Stimulated activated naive CD4-positive, alpha-beta T cell treated with Interleukin-2 at 50 U/mL for 16 hours (primary cell): ENCODE measurements at regions not wholly inside any gene's neighbourhood (a gene's known extent, or its start where the extent isn't known, plus 50 kb on each side); places are given as distances from the start of the nearest gene placed in this dataset.
"Not testable (repeated sequence)": the region's sequence is repeated elsewhere in the genome, so short reads cannot be mapped to it uniquely, and the experiment has no call there.

Source experiments
- DNase-seq: peaks from one replicate; lab custom pipeline; 2025; lab: John Stamatoyannopoulos, UW

- DNase-seq, result no peak
These were observed 189.3 kb upstream of the GPRIN3 start for GRCh38 chr4:89496851-89497250.

DNA sequence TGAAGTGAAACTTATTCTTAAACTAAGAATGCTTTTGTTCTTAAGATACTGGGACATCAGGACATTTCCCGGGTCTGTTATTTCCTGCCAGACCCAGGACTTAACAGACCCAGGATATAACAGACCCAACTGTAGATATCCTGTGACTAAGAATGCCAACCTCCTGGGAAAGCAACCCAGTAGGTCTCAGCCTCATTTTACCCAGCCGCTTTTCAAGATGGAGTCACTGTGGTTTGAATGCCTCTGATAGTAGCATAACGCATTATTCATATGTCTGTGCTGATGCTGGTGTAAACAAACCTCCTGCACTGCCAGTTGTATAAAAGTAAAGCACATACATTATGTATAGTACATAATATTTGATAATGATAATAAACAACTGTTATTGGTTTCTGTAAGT, 185.8 kb upstream of the GPRIN3 start:
- DNase-seq, result no peak

DNA sequence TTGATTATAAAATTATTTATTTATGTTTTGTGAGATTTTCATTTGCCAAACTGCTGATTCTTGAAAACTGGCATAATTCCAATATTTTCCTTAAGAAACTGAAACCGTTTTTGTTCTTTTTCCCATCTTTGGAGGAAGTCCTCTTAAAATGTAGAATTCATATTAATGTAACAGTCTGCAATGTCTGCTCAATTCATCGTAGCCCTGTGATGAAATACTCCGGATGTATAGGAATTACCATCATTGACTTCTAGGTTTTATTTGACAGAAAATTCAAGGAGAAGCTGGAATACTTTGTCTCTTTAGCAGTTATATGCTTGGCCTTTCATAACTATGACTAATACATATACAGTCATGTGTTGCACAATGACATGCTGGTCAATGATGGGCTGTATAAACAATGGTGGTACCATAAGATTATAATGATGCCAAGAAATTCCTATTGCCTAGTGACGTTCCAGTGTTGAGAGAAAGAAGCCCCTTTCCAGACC, 185.0 kb upstream of the GPRIN3 start:
- DNase-seq, result no peak

- DNase-seq, result no peak
These were observed 184.2 kb upstream of the GPRIN3 start for GRCh38 chr4:89491761-89492160.

DNA sequence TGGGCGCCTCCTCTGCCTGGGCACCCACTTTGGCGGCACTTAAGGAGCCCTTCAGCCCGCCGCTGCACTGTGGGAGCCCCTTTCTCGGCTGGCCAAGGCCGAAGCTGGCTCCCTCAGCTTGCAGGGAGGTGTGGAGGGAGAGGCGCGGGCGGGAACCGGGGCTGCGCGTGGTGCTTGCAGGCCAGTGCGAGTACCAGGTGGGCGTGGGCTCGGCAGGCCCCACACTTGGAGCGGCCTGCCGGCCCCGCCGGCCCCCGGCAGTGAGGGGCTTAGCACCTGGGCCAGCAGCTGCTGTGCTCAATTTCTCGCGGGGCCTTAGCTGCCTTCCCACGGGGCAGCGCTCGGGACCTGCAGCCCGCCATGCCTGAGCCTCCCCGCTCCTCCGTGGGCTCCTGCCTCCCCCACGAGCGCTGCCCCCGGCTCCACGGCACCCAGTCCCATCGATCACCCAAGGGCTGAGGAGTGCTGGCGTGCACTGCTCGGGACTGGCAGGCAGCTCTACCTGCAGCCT, 182.4 kb upstream of the GPRIN3 start:
- not testable (repeated sequence) for DNase-seq

DNA sequence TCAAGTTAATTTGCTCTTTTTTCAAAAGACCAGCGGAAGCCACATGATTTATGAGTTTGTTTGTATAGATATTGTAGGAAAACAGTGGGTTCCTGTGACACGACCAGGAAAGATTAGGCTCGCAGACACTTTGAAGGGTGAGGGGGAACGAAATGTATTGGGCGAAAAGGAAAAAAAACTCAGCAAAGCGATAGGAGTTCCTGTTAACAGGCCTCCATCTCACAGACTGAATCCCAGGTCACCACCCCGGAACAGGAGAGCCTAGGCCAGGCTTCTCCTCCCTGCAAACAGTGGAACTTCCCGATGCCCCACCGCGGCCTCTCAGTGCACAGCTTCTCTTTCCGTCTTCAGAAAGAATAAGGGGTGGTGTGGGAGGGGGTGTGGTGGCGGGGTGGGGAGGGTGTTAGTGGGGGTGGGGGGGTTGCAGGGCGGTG, 181.8 kb upstream of the GPRIN3 start:
- DNase-seq, result no peak

GRCh38 chr4:89488736-89489135, 181.1 kb upstream of the GPRIN3 start:
- no peak for DNase-seq

DNA sequence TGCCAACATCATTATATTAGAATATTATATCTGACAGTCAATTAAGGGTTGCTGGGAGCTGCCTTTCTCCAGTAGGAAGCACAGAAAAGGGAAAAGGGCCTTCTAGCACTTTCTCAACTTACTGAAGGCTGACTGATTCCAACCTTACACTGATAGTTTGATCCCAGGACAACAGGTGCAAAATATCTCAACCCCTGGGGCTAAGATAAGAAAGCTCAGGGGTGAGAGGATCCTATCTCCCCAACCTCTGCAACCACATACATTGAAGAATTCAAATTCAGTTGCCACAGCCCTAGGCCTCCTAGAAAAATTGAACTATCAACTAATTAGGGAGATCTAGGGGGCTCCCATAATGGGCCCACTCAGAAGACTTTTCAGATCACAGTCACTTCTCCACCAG, 179.1 kb upstream of the GPRIN3 start:
- no peak for DNase-seq

DNA sequence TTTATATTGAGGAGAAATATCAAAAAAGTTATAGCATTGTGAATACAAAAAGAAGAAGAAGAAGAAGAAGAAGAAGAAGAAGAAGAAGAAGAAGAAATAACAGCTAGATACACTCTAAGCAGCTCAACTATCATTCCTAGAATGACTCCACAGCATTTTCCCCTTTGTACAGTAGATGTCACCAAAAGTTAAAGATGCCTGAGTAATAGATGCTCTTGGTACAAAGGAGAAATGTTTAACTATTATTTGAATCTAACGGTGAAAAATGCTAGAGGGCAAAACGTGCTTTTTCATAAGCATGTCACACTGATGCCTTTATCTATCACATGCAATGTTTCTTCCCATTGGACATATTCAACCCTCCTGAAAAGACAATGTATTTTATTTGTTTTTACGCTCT, 178.4 kb upstream of the GPRIN3 start:
- DNase-seq, result no peak

DNA sequence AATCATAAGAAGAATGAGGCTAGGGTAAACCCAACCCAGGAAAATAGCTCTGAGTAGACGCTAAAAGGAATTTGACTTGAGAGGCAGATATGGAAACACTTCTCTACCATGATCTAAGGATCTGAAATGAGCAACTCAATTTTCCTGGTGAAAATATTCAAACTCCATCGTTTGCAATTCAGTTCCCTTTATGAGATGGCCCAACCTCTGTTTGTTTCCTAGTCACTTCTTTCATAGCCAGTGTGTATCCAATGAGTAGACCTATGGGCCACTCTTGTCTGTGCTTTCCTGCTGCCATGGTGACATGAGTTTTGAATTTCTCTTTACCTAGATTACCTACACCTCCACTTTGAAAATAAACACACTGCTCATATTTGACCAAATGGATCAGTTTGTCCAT, 176.2 kb upstream of the GPRIN3 start:
- DNase-seq, result no peak

GRCh38 chr4:89482926-89483595, 175.5 kb upstream of the GPRIN3 start:
- no peak for DNase-seq

- DNase-seq, result no peak
These were observed 174.7 kb upstream of the GPRIN3 start for GRCh38 chr4:89482251-89482650.

DNA sequence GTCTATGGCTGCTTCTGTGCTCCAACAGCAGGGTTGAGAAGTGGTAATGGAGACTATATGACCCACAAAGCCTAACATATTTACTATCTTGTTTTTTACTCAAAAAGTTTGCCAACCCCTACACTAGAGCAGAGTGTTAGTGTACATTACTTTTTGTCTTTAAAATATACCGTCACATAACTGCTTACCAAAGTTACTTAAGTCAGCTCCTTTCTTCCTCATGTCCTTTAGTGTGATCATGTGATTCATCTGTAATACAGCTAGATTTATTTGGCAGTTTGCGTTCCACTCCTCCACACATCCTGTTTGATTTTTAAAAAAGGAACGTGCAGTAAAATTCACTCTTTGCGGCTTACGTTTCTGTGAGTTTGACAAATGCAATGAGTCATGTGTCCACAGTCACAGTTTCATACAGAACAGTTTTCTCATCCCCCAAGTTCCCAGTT, 162.4 kb upstream of the GPRIN3 start:
- peak; percentile 5 for DNase-seq

GRCh38 chr4:89469516-89469915, 161.9 kb upstream of the GPRIN3 start:
- no peak for DNase-seq

GRCh38 chr4:89468602-89469001, 161.0 kb upstream of the GPRIN3 start:
- DNase-seq, result no peak

DNA sequence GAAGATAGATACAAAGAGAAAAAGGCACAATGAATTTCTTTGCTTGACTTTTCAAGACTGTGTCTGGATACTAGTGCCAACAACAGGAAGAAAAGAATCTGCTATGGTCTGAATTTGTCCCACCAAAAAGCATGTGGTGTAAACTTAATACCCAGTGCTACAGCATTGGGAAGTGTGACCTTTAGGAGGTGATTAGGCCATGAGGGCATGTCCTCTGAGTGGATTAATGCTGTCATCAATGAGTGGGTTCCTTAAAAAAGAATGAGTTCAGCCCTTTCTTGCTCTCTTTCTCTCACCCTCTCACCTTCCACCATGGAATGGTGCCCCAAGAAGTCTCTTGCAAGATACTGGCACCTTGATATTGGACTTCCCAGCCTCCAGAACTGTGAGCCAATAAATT, 155.7 kb upstream of the GPRIN3 start:
- no peak for DNase-seq

GRCh38 chr4:89447543-89447942, 139.9 kb upstream of the GPRIN3 start:
- no peak for DNase-seq

- DNase-seq, result no peak
These were observed 138.6 kb upstream of the GPRIN3 start for GRCh38 chr4:89446193-89446592.

DNA sequence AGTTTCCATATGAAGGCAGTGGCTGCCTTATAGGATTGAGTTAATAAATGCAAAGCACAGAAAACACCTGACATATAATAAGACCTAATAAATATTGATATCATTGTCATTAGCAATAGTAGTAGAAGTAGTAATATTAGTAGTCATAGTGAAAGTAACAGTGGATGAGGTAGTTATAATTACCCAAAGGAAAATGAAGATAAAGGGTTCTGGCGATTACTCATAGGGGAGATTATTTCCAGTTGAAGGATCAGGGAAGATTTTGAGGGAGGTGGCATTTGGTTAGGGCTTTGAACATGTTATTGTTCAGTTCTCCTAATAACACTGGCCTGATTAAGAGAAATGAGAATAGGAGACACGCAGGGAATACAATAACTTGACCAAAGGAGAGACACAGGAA, 131.9 kb upstream of the GPRIN3 start:
- DNase-seq, result no peak

DNA sequence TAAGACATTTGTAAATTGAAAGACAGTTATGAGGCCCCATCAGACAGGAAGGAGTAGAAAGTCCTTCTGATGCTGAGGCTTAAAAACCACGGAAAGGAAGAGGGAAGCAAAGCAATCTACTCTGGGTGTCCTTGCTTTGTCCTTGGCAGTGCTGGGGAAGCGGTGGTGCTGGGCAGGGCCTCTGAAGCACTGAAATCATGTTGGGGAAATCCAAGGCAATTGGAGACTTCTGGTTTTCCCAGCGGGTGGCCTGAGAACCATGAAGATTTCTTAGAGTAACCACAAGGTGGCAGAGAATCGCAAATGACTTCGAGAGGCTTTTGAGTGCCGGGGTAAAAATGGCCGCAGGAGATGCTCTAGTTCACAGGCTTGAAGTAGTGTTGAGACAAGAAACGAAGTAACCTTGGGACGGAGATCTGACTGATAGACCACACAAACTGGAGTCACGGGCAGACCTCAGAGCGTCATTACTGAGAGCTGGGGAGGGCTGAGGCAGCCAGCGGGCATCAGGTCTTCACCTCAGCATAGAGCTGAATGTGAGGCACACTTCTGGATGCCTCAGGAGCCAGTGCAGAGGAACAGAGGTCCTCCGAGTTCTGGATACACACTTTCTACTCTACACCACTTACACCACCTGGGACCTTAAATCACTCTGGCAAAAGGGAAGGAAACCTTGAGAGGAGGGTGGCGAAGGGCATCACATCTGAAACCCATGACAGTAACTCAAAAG, 130.7 kb upstream of the GPRIN3 start:
- DNase-seq, result peak; percentile 35

DNA sequence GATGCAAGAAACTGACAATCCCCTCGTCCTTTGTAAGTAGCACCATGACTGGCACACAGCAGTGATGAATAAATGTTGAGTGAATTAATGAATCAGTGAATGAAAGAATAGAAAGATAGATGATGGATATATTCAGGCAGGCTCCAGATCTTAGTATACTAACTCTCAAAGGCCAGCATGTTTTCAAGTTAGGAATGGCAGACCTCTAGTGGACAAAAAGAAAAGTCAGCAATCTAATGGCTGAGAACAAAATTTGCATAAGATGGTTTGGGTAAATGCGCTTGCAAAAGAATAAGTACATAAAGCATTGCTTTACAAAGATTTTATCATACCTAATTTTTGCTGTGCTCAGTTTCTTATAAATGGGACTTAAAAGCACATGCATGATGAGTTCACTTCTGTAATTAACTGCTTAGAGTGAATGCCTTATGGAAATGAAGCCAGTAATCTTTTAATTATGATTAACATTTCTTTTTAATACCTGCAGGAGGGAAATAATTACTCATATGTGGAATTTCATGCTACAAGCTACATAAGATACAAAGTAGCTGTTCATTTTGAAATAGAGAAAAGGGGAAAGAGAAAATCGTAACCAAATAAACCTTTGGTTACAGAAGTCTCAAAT, 126.9 kb upstream of the GPRIN3 start:
- no peak for DNase-seq

DNA sequence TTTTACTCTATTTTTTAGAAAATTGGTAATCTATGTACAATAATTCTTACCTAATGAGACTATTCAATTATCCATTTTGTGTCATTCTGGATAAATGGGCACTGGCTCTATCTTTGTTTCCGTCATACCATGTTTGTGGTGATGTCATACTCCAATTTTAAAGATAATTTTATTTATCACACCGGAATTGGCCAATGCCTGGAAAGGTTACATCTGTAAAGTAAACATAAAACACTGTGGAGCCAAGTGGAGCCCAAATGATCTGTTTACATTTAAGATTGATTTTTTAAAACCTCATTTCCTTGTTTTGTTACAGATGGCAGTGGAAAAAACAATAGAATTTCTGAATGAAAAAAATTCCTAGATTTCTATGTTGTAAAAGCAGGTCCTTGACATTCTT, 120.2 kb upstream of the GPRIN3 start:
- DNase-seq, result no peak

- DNase-seq, result no peak
These were observed 117.4 kb upstream of the GPRIN3 start for GRCh38 chr4:89425023-89425422.
